Eye (tissue), 1 donor: ENCODE measurements at regions not wholly inside any gene's neighbourhood (a gene's known extent, or its start where the extent isn't known, plus 50 kb on each side); places are given as distances from the start of the nearest gene placed in this dataset.

Experiments
- DNase-seq: peaks from one replicate; pipeline ENCODE4 v3.0.0-alpha.2; 2015

GRCh38 chr14:104521816-104522745 lies 57.5 kb upstream of the C14orf180 start:
- DNase-seq: no peak

- no peak for DNase-seq
These were observed 56.5 kb upstream of the C14orf180 start for GRCh38 chr14:104522926-104523545.

- no peak for DNase-seq
These were observed 56.0 kb upstream of the C14orf180 start for GRCh38 chr14:104523546-104523935.

GRCh38 chr14:104524726-104525125 lies 54.8 kb upstream of the C14orf180 start:
- DNase-seq: no peak

GRCh38 chr14:104526723-104527645 lies 52.6 kb upstream of the C14orf180 start:
- no peak for DNase-seq

- DNase-seq: no peak
These were observed 51.6 kb upstream of the C14orf180 start for GRCh38 chr14:104527857-104528459.

GRCh38 chr14:104528496-104528895 lies 51.1 kb upstream of the C14orf180 start:
- no peak for DNase-seq
